ENCODE measurements at regions not wholly inside any gene's neighbourhood (a gene's known extent, or its start where the extent isn't known, plus 50 kb on each side); places are given as distances from the start of the nearest gene placed in this dataset.
"Not testable (repeated sequence)": the region's sequence is repeated elsewhere in the genome, so short reads cannot be mapped to it uniquely, and the experiment has no call there.

DNA sequence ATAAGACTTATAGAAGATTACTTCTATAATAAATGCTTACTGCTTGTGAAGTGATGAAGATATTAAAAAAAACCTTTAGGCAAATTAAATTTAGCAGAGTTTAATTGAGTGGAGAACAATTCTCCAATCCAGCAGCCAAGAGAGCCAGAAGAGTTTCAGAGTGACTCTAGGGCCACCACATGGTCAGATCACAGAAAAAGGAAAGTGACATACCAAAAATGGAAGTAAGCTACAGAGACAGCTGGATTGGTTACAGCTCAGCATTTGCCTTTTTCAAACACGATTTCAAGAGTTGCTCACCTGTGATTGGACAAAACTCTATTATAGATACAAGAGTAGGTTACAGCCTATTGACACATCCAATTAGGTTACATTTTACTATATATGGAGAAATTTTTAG is 79.0 kb upstream of the TRAM1L1 start:
- no peak overlapping the region for H3K4me3 ChIP-seq (ENCODE audit: low read length)
- DNase-seq (ENCODE audit: low read depth), result no peak
- TF ChIP-seq, protein P1, sequence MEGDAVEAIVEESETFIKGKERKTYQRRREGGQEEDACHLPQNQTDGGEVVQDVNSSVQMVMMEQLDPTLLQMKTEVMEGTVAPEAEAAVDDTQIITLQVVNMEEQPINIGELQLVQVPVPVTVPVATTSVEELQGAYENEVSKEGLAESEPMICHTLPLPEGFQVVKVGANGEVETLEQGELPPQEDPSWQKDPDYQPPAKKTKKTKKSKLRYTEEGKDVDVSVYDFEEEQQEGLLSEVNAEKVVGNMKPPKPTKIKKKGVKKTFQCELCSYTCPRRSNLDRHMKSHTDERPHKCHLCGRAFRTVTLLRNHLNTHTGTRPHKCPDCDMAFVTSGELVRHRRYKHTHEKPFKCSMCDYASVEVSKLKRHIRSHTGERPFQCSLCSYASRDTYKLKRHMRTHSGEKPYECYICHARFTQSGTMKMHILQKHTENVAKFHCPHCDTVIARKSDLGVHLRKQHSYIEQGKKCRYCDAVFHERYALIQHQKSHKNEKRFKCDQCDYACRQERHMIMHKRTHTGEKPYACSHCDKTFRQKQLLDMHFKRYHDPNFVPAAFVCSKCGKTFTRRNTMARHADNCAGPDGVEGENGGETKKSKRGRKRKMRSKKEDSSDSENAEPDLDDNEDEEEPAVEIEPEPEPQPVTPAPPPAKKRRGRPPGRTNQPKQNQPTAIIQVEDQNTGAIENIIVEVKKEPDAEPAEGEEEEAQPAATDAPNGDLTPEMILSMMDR (conservative IDR thresholded peaks at IDR 0.05; ENCODE audit: low read length), result no peak

GRCh38 chr4:117175369-117175768 is 90.0 kb upstream of the TRAM1L1 start:
- H3K4me3 ChIP-seq (ENCODE audit: low read length); DNase-seq (ENCODE audit: low read depth): not testable (repeated sequence)

DNA sequence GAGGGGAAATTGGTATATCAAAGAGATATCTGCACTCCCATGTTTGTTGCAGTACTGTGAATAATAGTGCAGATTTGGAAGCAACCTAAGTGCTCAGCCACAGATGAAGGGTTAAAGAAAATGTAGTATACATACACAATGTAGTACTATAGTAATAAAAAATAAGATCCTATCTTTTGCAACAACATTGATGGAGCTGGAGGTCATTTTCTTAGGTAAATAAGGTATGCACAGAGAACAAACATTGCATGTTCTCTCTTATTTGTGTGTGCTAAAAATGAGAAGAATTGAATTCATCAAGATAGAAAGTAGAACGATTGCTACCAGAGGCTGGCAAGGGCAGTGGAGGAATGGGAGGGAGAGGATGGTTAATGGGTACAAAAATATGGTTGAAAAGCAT is 117.9 kb upstream of the TRAM1L1 start:
- no peak overlapping the region for H3K4me3 ChIP-seq (ENCODE audit: low read length)
- DNase-seq (ENCODE audit: low read depth), result no peak
- TF ChIP-seq, protein P1 (conservative IDR thresholded peaks at IDR 0.05; ENCODE audit: low read length), result no peak

- TF ChIP-seq, protein P1 (conservative IDR thresholded peaks at IDR 0.05; ENCODE audit: low read length), result no peak
- no peak for DNase-seq (ENCODE audit: low read depth)
- H3K4me3 ChIP-seq (ENCODE audit: low read length), result no peak overlapping the region
Measured at GRCh38 chr4:117210551-117210950, 125.2 kb upstream of the TRAM1L1 start.

- DNase-seq (ENCODE audit: low read depth), result no peak
- TF ChIP-seq, protein P1 (conservative IDR thresholded peaks at IDR 0.05; ENCODE audit: low read length), result no peak
- no peak overlapping the region for H3K4me3 ChIP-seq (ENCODE audit: low read length)
Measured at GRCh38 chr4:117224256-117224655, 138.9 kb upstream of the TRAM1L1 start.

DNA sequence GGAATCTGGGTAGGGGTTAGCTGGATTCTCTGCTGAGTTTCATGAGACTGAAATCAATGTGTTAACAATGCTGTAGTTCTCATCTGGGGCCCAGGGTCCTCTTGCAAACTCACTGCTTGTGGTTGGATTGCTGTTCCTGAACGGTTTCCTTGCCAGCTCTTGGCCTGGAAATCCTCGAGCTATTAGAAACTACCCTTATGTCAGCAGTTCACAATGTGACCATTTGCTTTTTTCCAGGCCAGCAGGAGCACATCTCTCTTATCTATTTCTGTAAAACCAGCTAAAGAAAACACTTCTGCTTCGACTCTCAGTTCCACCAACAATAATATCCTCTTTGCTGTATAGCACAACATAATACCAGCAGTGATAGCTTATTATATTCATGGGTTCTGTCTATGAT is 140.1 kb upstream of the TRAM1L1 start:
- no peak overlapping the region for H3K4me3 ChIP-seq (ENCODE audit: low read length)
- no peak for DNase-seq (ENCODE audit: low read depth)
- TF ChIP-seq, protein P1 (conservative IDR thresholded peaks at IDR 0.05; ENCODE audit: low read length), result no peak

DNA sequence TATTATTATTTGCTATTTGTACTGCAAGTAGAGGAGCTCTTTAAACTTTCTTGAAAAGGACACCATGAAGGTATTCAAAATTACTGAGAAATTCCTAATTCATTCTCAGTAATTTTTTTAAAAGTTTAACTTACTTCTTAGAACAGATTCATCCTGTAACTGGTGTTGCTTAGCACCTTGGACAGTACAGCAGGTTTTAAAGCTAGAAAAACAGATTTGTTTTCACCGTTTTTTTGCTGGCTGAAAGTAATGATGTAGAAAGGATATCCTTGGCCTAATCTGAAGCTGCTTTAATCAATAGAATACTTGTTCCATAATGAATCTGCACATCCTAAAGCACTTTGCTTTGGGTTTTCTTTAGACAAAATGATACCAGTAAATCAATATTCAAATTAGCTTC is 142.5 kb upstream of the TRAM1L1 start:
- H3K4me3 ChIP-seq (ENCODE audit: low read length), result no peak overlapping the region
- TF ChIP-seq, protein P1 (conservative IDR thresholded peaks at IDR 0.05; ENCODE audit: low read length), result no peak
- no peak for DNase-seq (ENCODE audit: low read depth)

- no peak overlapping the region for H3K4me3 ChIP-seq (ENCODE audit: low read length)
- DNase-seq (ENCODE audit: low read depth), result no peak
- TF ChIP-seq, protein P1 (conservative IDR thresholded peaks at IDR 0.05; ENCODE audit: low read length), result no peak
Measured at GRCh38 chr4:117239434-117239833, 154.1 kb upstream of the TRAM1L1 start.
